Naive thymus-derived CD4-positive, alpha-beta T cell (primary cell): ENCODE measurements at regions not wholly inside any gene's neighbourhood (a gene's known extent, or its start where the extent isn't known, plus 50 kb on each side); places are given as distances from the start of the nearest gene placed in this dataset.
"Not testable (repeated sequence)": the region's sequence is repeated elsewhere in the genome, so short reads cannot be mapped to it uniquely, and the experiment has no call there.

Source experiments
- ATAC-seq: fragments of 150-1000 bp; cut with Tn5 transposase; 2 replicates; pipeline ENCODE4 v1.10.0; 2021; ENCODE audit warnings: mild to moderate bottlenecking, moderate library complexity
- CTCF ChIA-PET: fragments of 350-600 bp; sonication (Branson Sonifier 250); formaldehyde crosslinking; loops from one replicate; lab custom pipeline; 2021; ENCODE audit warnings: antibody characterized with exemption; lab: Charles Lee
- POLR2A ChIA-PET: fragments of 350-600 bp; sonication (Branson Sonifier 250); formaldehyde crosslinking; loops from one replicate; lab custom pipeline; 2021; ENCODE audit warnings: antibody characterized with exemption, inconsistent platforms; lab: Charles Lee
- DNase-seq, 9 donors: peaks; one replicate each; pipeline versions ENCODE4 v3.0.0 to v3.0.0-alpha.2; 2020 to 2022; ENCODE audit warnings: mixed read lengths in 1 of 9
- H3K27ac ChIP-seq: one replicate; pipeline ENCODE4 v1.7.0; 2013; ENCODE audit warnings: mild to moderate bottlenecking, low read depth, low read length, moderate library complexity
- H3K27me3 ChIP-seq, 2 donors: one replicate each; pipeline ENCODE4 v1.7.0; 2013; ENCODE audit warnings: low read length in 2 of 2, mild to moderate bottlenecking in 2 of 2, moderate library complexity in 2 of 2; ENCODE audit not compliant: control insufficient read depth in 2 of 2, insufficient read depth in 2 of 2
- H3K36me3 ChIP-seq, 3 experiments: 1 replicate in 2 of 3; 2 replicates in 1 of 3; pipeline ENCODE4 v1.7.0; 2013; ENCODE audit warnings: low read length in 3 of 3, mild to moderate bottlenecking in 3 of 3, moderate library complexity in 1 of 3; ENCODE audit not compliant: insufficient read depth in 3 of 3, control insufficient read depth in 2 of 3
- H3K4me1 ChIP-seq, 2 donors: one replicate each; pipeline ENCODE4 v1.7.0; 2013; ENCODE audit warnings: low read length in 2 of 2, mild to moderate bottlenecking in 2 of 2, moderate library complexity in 1 of 2; ENCODE audit not compliant: control insufficient read depth in 2 of 2, insufficient read depth in 2 of 2
- H3K4me3 ChIP-seq: 2 replicates; pipeline ENCODE4 v1.7.0; 2013; ENCODE audit warnings: mild to moderate bottlenecking, low read length
- H3K9me3 ChIP-seq, 3 experiments: 1 replicate in 2 of 3; 2 replicates in 1 of 3; pipeline ENCODE4 v1.7.0; 2013; ENCODE audit warnings: low read length in 3 of 3; ENCODE audit not compliant: control insufficient read depth in 2 of 3
- H3K27ac Mint-ChIP-seq, 9 donors: one replicate each; pipeline ENCODE4 v1.8.0; 2020 to 2022; ENCODE audit warnings: mixed read lengths in 9 of 9, mild to moderate bottlenecking in 8 of 9, moderate library complexity in 5 of 9, inconsistent platforms in 2 of 9
- H3K27me3 Mint-ChIP-seq, 5 donors: one replicate each; pipeline ENCODE4 v1.8.0; 2021 to 2022; ENCODE audit warnings: mixed read lengths in 5 of 5, mild to moderate bottlenecking in 1 of 5
- H3K36me3 Mint-ChIP-seq, 5 donors: one replicate each; pipeline ENCODE4 v1.8.0; 2020 to 2022; ENCODE audit warnings: mixed read lengths in 5 of 5, mild to moderate bottlenecking in 3 of 5, inconsistent platforms in 1 of 5
- H3K4me1 Mint-ChIP-seq, 7 donors: one replicate each; pipeline ENCODE4 v1.8.0; 2020 to 2022; ENCODE audit warnings: mixed read lengths in 7 of 7, mild to moderate bottlenecking in 3 of 7, inconsistent platforms in 1 of 7
- H3K4me3 Mint-ChIP-seq, 10 donors: one replicate each; pipeline ENCODE4 v1.8.0; 2020 to 2022; ENCODE audit warnings: mild to moderate bottlenecking in 10 of 10, mixed read lengths in 10 of 10, moderate library complexity in 6 of 10, inconsistent platforms in 2 of 10
- H3K9me3 Mint-ChIP-seq, 11 donors: one replicate each; pipeline ENCODE4 v1.8.0; 2020 to 2022; ENCODE audit warnings: mixed read lengths in 11 of 11, mild to moderate bottlenecking in 4 of 11, inconsistent platforms in 1 of 11, moderate library complexity in 1 of 11
- intact Hi-C, 2 donors: fragments of 100-400 bp; cut with micrococcal nuclease; formaldehyde crosslinking; loops; one replicate each; pipeline ENCODE4 v1.15.1; 2023

DNA sequence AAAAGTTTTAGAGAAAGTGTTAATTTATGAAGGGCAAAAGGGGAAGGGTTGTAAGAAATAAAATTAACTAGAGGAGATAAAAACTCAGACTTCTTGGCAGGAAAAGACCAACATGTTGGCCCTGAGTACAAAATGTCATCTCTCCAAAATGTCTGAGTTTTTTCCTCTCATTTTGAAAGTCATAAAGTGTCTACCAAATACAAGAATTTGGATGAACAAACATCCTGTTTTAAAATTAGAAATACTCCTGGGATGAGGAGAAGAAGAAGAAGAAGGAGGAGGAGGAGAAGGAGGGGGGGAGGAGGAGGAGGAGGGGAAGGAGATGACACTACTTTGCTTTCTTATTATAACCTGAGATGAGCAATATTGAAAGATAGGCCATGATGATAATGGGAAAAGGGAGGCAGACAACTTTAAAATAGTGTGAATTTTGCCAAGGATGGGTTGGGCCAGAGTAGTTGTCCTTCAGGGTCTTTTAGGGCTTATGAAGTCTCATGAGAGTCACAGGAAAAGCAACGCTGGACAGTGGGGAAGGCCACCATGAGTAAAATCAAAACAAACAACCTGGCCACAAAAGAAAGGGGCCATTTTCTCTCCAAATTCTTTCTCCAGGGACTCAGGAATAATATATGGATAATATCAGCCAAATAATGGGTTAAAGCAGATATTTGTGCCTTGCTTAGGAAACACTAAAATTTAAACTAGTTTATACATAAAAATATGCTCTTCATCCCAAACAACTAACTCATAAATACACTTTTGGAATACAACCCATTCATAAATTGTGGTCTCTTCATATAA is 632.9 kb downstream of the EPHA3 start:
- intact Hi-C loops: no loop called here
- H3K27ac Mint-ChIP-seq: no peak overlapping the region
- H3K36me3 Mint-ChIP-seq: no peaks in the 10 kb centered on the region
- H3K27ac ChIP-seq: no peak overlapping the region
- no peaks in the 10 kb centered on the region for H3K36me3 ChIP-seq
- no peaks in the 10 kb centered on the region for H3K9me3 ChIP-seq
- no peak for DNase-seq
- CTCF ChIA-PET: no interaction called here
- H3K27me3 ChIP-seq: no peaks in the 10 kb centered on the region
- H3K4me1 Mint-ChIP-seq: no peaks in the 10 kb centered on the region
- no peak for ATAC-seq
- no peak overlapping the region for H3K4me3 Mint-ChIP-seq
- no peaks in the 10 kb centered on the region for H3K4me1 ChIP-seq
- peaks cover 0 to 20% (median 5%) of the 10 kb centered on the region in 11 donors for H3K9me3 Mint-ChIP-seq
- H3K4me3 ChIP-seq: no peak overlapping the region
- POLR2A ChIA-PET: no interaction called here
- no peaks in the 10 kb centered on the region for H3K27me3 Mint-ChIP-seq

DNA sequence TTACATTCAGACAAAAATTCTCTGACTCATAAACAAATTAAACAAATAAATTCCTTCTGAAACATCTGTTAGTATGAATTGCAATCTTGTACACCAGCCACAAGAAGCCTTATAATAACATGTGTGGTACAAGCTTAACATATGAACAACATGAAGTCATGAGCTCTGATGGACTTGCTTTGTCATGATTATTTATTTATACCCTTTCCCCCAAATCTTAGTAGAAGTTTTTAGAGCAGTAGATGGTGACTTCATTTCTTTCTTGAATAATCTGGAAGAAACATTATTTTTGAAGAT is 633.4 kb downstream of the EPHA3 start:
- no peaks in the 10 kb centered on the region for H3K36me3 Mint-ChIP-seq
- H3K9me3 Mint-ChIP-seq: peaks cover 0 to 25% (median 5%) of the 10 kb centered on the region in 11 donors
- no peaks in the 10 kb centered on the region for H3K27me3 ChIP-seq
- no peaks in the 10 kb centered on the region for H3K4me1 ChIP-seq
- no peaks in the 10 kb centered on the region for H3K27me3 Mint-ChIP-seq
- H3K4me3 ChIP-seq: no peak overlapping the region
- POLR2A ChIA-PET: no interaction called here
- CTCF ChIA-PET: no interaction called here
- H3K4me1 Mint-ChIP-seq: no peaks in the 10 kb centered on the region
- DNase-seq (no peak), ATAC-seq (no peak)
- H3K4me3 Mint-ChIP-seq: no peak overlapping the region
- no peak overlapping the region for H3K27ac Mint-ChIP-seq
- H3K9me3 ChIP-seq: no peaks in the 10 kb centered on the region
- intact Hi-C loops: no loop called here
- no peaks in the 10 kb centered on the region for H3K36me3 ChIP-seq
- no peak overlapping the region for H3K27ac ChIP-seq

- Mint-ChIP-seq H3K4me3 (no peak overlapping the region), H3K36me3 (no peaks in the 10 kb centered on the region), H3K4me1 (no peaks in the 10 kb centered on the region), H3K27ac (no peak overlapping the region), H3K9me3 (peaks cover under 1 to 35% (median 11%) of the 10 kb centered on the region in 11 donors), H3K27me3 (no peaks in the 10 kb centered on the region)
- Histone ChIP-seq H3K36me3 (no peaks in the 10 kb centered on the region), H3K4me3 (no peak overlapping the region), H3K27ac (no peak overlapping the region), H3K4me1 (no peaks in the 10 kb centered on the region), H3K9me3 (no peaks in the 10 kb centered on the region), H3K27me3 (no peaks in the 10 kb centered on the region)
- intact Hi-C loops: no loop called here
- CTCF ChIA-PET: no interaction called here
- ATAC-seq (no peak), DNase-seq (no peak)
- POLR2A ChIA-PET: no interaction called here
These were observed 635.1 kb downstream of the EPHA3 start for GRCh38 chr3:89742546-89742945.

- DNase-seq, H3K9me3 ChIP-seq, CTCF ChIA-PET, ATAC-seq, intact Hi-C loops, H3K27ac Mint-ChIP-seq, H3K36me3 Mint-ChIP-seq, POLR2A ChIA-PET, H3K36me3 ChIP-seq, H3K27ac ChIP-seq, H3K4me3 ChIP-seq, H3K4me3 Mint-ChIP-seq, H3K27me3 Mint-ChIP-seq, H3K4me1 Mint-ChIP-seq, H3K4me1 ChIP-seq, H3K27me3 ChIP-seq: not testable (repeated sequence)
- peaks cover 0 to 35% (median 11%) of the 10 kb centered on the region in 11 donors for H3K9me3 Mint-ChIP-seq
These were observed 640.3 kb downstream of the EPHA3 start for GRCh38 chr3:89747541-89748278.

- Histone ChIP-seq H3K27ac (no peak overlapping the region), H3K27me3 (no peaks in the 10 kb centered on the region), H3K9me3 (peaks cover 0 to 6% (median 0%) of the 10 kb centered on the region in 3 experiments), H3K36me3 (no peaks in the 10 kb centered on the region), H3K4me3 (no peak overlapping the region), H3K4me1 (no peaks in the 10 kb centered on the region)
- peaks cover 0 to 29% (median 7%) of the 10 kb centered on the region in 11 donors for H3K9me3 Mint-ChIP-seq
- no peak for DNase-seq
- H3K27me3 Mint-ChIP-seq: no peaks in the 10 kb centered on the region
- intact Hi-C loops: no loop called here
- ATAC-seq: no peak
- no peak overlapping the region for H3K4me3 Mint-ChIP-seq
- no peak overlapping the region for H3K27ac Mint-ChIP-seq
- POLR2A ChIA-PET: no interaction called here
- H3K4me1 Mint-ChIP-seq: no peaks in the 10 kb centered on the region
- CTCF ChIA-PET: no interaction called here
- H3K36me3 Mint-ChIP-seq: no peaks in the 10 kb centered on the region
These were observed 655.0 kb downstream of the EPHA3 start for GRCh38 chr3:89762405-89762804.

GRCh38 chr3:89783341-89783927 is 676.0 kb downstream of the EPHA3 start:
- H3K9me3 ChIP-seq: peaks cover 0 to 4% (median 0%) of the 10 kb centered on the region in 3 experiments
- no peak for DNase-seq
- Mint-ChIP-seq H3K9me3 (peaks cover 0 to 32% (median 9%) of the 10 kb centered on the region in 11 donors), H3K4me3 (no peak overlapping the region), H3K36me3 (no peaks in the 10 kb centered on the region), H3K4me1 (no peaks in the 10 kb centered on the region), H3K27me3 (no peaks in the 10 kb centered on the region), H3K27ac (no peak overlapping the region)
- intact Hi-C loops: no loop called here
- no peaks in the 10 kb centered on the region for H3K4me1 ChIP-seq
- POLR2A ChIA-PET: no interaction called here
- no peak for ATAC-seq
- H3K36me3 ChIP-seq: no peaks in the 10 kb centered on the region
- CTCF ChIA-PET: no interaction called here
- H3K27me3 ChIP-seq: no peaks in the 10 kb centered on the region
- no peak overlapping the region for H3K4me3 ChIP-seq
- no peak overlapping the region for H3K27ac ChIP-seq
